Astrocyte of the spinal cord (primary cell): ENCODE measurements at regions not wholly inside any gene's neighbourhood (a gene's known extent, or its start where the extent isn't known, plus 50 kb on each side); places are given as distances from the start of the nearest gene placed in this dataset.

Experiments
- DNase-seq: peaks from one replicate; pipeline ENCODE4 v3.0.0; 2011; ENCODE audit warnings: low read depth, low spot score
- H3K4me3 ChIP-seq: 2 replicates; pipeline ENCODE4 v1.5.1; 2011; ENCODE audit warnings: low read depth, mild to moderate bottlenecking, low read length, moderate library complexity
- CTCF ChIP-seq: IDR thresholded peaks from 2 replicates; pipeline ENCODE4 v1.5.1; 2012; ENCODE audit warnings: low read depth, mild to moderate bottlenecking, low read length, inconsistent platforms
- in situ Hi-C: cut with HindIII; loops from 2 replicates; pipeline ENCODE4 v1.10.0; 2017; ENCODE audit warnings: low sequenced_read_pairs

GRCh38 chr11:105448703-105449079 lies 161.2 kb upstream of the GRIA4 start:
- no peak for DNase-seq
- H3K4me3 ChIP-seq, result no peak overlapping the region
- in situ Hi-C loops, result no loop called here
- TF ChIP-seq CTCF, result no peak

GRCh38 chr11:105447936-105448702 lies 161.8 kb upstream of the GRIA4 start:
- TF ChIP-seq CTCF, result no peak
- in situ Hi-C loops, result no loop called here
- H3K4me3 ChIP-seq, result no peak overlapping the region
- no peak for DNase-seq

GRCh38 chr11:105443623-105444022 lies 166.2 kb upstream of the GRIA4 start:
- in situ Hi-C loops, result no loop called here
- no peak overlapping the region for H3K4me3 ChIP-seq
- no peak for DNase-seq
- TF ChIP-seq CTCF, result no peak

- no peak overlapping the region for H3K4me3 ChIP-seq
- in situ Hi-C loops, result no loop called here
- DNase-seq, result no peak
- TF ChIP-seq CTCF, result no peak
These were observed 177.5 kb upstream of the GRIA4 start for GRCh38 chr11:105432241-105432995.

- no peak overlapping the region for H3K4me3 ChIP-seq
- TF ChIP-seq CTCF, result no peak
- in situ Hi-C loops, result no loop called here
- DNase-seq, result no peak
These were observed 180.6 kb upstream of the GRIA4 start for GRCh38 chr11:105429096-105429910.

- DNase-seq, result no peak
- no peak for TF ChIP-seq CTCF
- in situ Hi-C loops, result no loop called here
- H3K4me3 ChIP-seq, result no peak overlapping the region
These were observed 202.8 kb upstream of the GRIA4 start for GRCh38 chr11:105407101-105407500.
